Endothelial cell of umbilical vein (primary cell): ENCODE measurements at regions not wholly inside any gene's neighbourhood (a gene's known extent, or its start where the extent isn't known, plus 50 kb on each side); places are given as distances from the start of the nearest gene placed in this dataset.

Experiments
- BruUV-seq: library from RNA; stranded (reverse); fragments of 400-500 nt; replicated peaks from 2 replicates; lab custom pipeline; 2021; lab: Mats Ljungman, UMichigan
- CTCF ChIA-PET: fragments of 300-600, 350-600 bp; sonication (Branson Sonifier 250); formaldehyde crosslinking; loops from one replicate; lab custom pipeline; 2021; ENCODE audit warnings: antibody characterized with exemption, inconsistent platforms; lab: Charles Lee
- POLR2A ChIA-PET: fragments of 300-600, 350-600 bp; sonication (Branson Sonifier 250); formaldehyde crosslinking; loops from one replicate; lab custom pipeline; 2021; ENCODE audit warnings: antibody characterized with exemption, inconsistent platforms; lab: Charles Lee
- DNase-seq: peaks from one replicate; pipeline ENCODE4 v3.0.0-alpha.2; 2011; ENCODE audit warnings: low read depth, low spot score
- FAIRE-seq: peaks from 2 replicates; lab custom pipeline; 2011; peaks lifted over from hg19 to GRCh38; lab: Jason Lieb, UNC
- H2AFZ ChIP-seq: 2 replicates; pipeline ENCODE4 v1.6.0; 2012; ENCODE audit warnings: low read depth, low read length, control low read depth, inconsistent platforms
- H3K27ac ChIP-seq: 2 replicates; pipeline ENCODE4 v1.5.1; 2011; ENCODE audit warnings: low read depth, mild to moderate bottlenecking, control low read depth, low read length, moderate library complexity; ENCODE audit not compliant: insufficient read depth
- H3K27me3 ChIP-seq, 2 experiments: 2 replicates each; pipeline versions ENCODE4 v1.6.0 to v1.6.1; 2011; ENCODE audit warnings: low read length in 2 of 2, mixed read lengths in 1 of 2; ENCODE audit not compliant: control insufficient read depth in 2 of 2, insufficient read depth in 2 of 2
- H3K36me3 ChIP-seq, 2 experiments: 2 replicates in 1 of 2; 3 replicates in 1 of 2; pipeline ENCODE4 v1.5.1; 2011; ENCODE audit warnings: low read length in 2 of 2, mild to moderate bottlenecking in 1 of 2, moderate library complexity in 1 of 2; ENCODE audit not compliant: control insufficient read depth in 2 of 2, insufficient read depth in 2 of 2; ENCODE audit errors: extremely low read depth in 1 of 2
- H3K4me1 ChIP-seq: 3 replicates; pipeline ENCODE4 v1.5.1; 2011; ENCODE audit warnings: mild to moderate bottlenecking, low read length; ENCODE audit not compliant: control insufficient read depth, insufficient read depth; ENCODE audit errors: extremely low read depth
- H3K4me2 ChIP-seq: 2 replicates; pipeline ENCODE4 v1.6.1; 2011; ENCODE audit warnings: low read length, control low read depth, mixed read lengths; ENCODE audit not compliant: insufficient read depth
- H3K4me3 ChIP-seq, 3 experiments: fragments of 200-600 bp in 1 of 3; sonication (generic), shearing (Covaris generic) in 1 of 3; replicated peaks in 1 of 3; 2 replicates each; pipeline ENCODE4 v1.5.1; 2011 to 2016; ENCODE audit warnings: control low read depth in 3 of 3, low read length in 3 of 3, mild to moderate bottlenecking in 2 of 3, inconsistent platforms in 1 of 3, low read depth in 1 of 3, moderate library complexity in 1 of 3; ENCODE audit not compliant: insufficient read depth in 1 of 3
- H3K79me2 ChIP-seq: 2 replicates; pipeline ENCODE4 v1.6.0; 2012; ENCODE audit warnings: low read length, inconsistent platforms; ENCODE audit not compliant: control insufficient read depth, insufficient read depth
- H3K9ac ChIP-seq: replicated peaks from 2 replicates; pipeline ENCODE3; 2011; ENCODE audit warnings: low read length, control low read depth; ENCODE audit not compliant: insufficient read depth; ENCODE audit errors: extremely low read depth
- H3K9me1 ChIP-seq: replicated peaks from 3 replicates; pipeline ENCODE4 v1.6.0; 2011; ENCODE audit warnings: mild to moderate bottlenecking, low read length; ENCODE audit not compliant: control insufficient read depth, insufficient read depth; ENCODE audit errors: extremely low read depth
- H3K9me3 ChIP-seq: replicated peaks from 2 replicates; pipeline ENCODE4 v1.5.1; 2012; ENCODE audit warnings: low read length, inconsistent platforms; ENCODE audit not compliant: control insufficient read depth, insufficient read depth
- H4K20me1 ChIP-seq: replicated peaks from 2 replicates; pipeline ENCODE3; 2011; ENCODE audit warnings: mild to moderate bottlenecking, low read length; ENCODE audit not compliant: control insufficient read depth, insufficient read depth; ENCODE audit errors: extremely low read depth
- CTCF ChIP-seq, 2 donors: IDR thresholded peaks; 1 replicate in 1 of 2; 2 replicates in 1 of 2; pipeline ENCODE4 v1.5.1; 2011; ENCODE audit warnings: low read length in 2 of 2, mild to moderate bottlenecking in 2 of 2, moderate library complexity in 2 of 2, control low read depth in 1 of 2, inconsistent platforms in 1 of 2, low read depth in 1 of 2; ENCODE audit not compliant: insufficient read depth in 1 of 2; ENCODE audit errors: extremely low read depth in 1 of 2
- EZH2 ChIP-seq: IDR thresholded peaks from 2 replicates; pipeline ENCODE4 v1.6.1; 2012; ENCODE audit warnings: borderline replicate concordance, low read depth, mild to moderate bottlenecking, moderate library complexity, low read length, inconsistent platforms; ENCODE audit not compliant: severe bottlenecking
- FOS ChIP-seq: IDR thresholded peaks from 2 replicates; pipeline ENCODE4 v1.6.1; 2011; ENCODE audit warnings: mild to moderate bottlenecking, low read length, moderate library complexity, borderline replicate concordance; ENCODE audit not compliant: insufficient read depth
- GATA2 ChIP-seq: IDR thresholded peaks from 2 replicates; pipeline ENCODE4 v1.7.0; 2011; ENCODE audit warnings: low read depth, mild to moderate bottlenecking, moderate library complexity, mixed read lengths, low read length; ENCODE audit not compliant: insufficient read length, insufficient read depth
- JUN ChIP-seq: IDR thresholded peaks from 2 replicates; pipeline ENCODE4 v1.6.1; 2011; ENCODE audit warnings: borderline replicate concordance, low read depth; ENCODE audit not compliant: insufficient read length, insufficient read depth
- MAX ChIP-seq: IDR thresholded peaks from 2 replicates; pipeline ENCODE4 v1.6.1; 2011; ENCODE audit not compliant: insufficient read depth, insufficient read length
- MYC ChIP-seq: IDR thresholded peaks from one replicate; pipeline ENCODE4 v1.6.1; 2011; ENCODE audit warnings: mild to moderate bottlenecking, low read depth, low read length
- POLR2A ChIP-seq: IDR thresholded peaks from 2 replicates; pipeline ENCODE4 v1.6.1; 2012; ENCODE audit warnings: low read depth, mild to moderate bottlenecking, control low read depth, low read length
- POLR2AphosphoS5 ChIP-seq: IDR thresholded peaks from 2 replicates; pipeline ENCODE4 v1.6.1; 2012; ENCODE audit warnings: low read depth, mild to moderate bottlenecking, control low read depth, low read length, moderate library complexity; ENCODE audit not compliant: insufficient read depth
- dilution Hi-C: fragments of 300-500 bp; cut with MboI; formaldehyde crosslinking; loops from one replicate; pipeline ENCODE4 v1.15.0; 2019; ENCODE audit warnings: low sequenced_read_pairs; ENCODE audit not compliant: extremely low pct_ligation_motif_present
- intact Hi-C: fragments of 100-400 bp; cut with micrococcal nuclease; formaldehyde crosslinking; loops from one replicate; pipeline ENCODE4 v1.10.0; 2022

GRCh38 chr6:121660277-121660676, 224.8 kb downstream of the GJA1 start:
- no peaks in the 10 kb centered on the region for H3K27me3 ChIP-seq
- intact Hi-C loops: no loop called here
- TF ChIP-seq MAX: no peak
- no peak for TF ChIP-seq POLR2AphosphoS5
- no peak for TF ChIP-seq MYC
- no peak for TF ChIP-seq EZH2
- TF ChIP-seq CTCF (IDR thresholded peaks at IDR 0.05; ENCODE audit: extremely low read depth in 1 of 2, insufficient read depth in 1 of 2, low read depth in 1 of 2, low read length in 2 of 2): no peak
- no peak for TF ChIP-seq GATA2
- no peak for TF ChIP-seq POLR2A
- TF ChIP-seq JUN: no peak
- TF ChIP-seq FOS: no peak
- no TSS peak for BruUV-seq
- POLR2A ChIA-PET: no interaction called here
- H2AFZ ChIP-seq: no peak overlapping the region
- H3K9me3 ChIP-seq: no peaks in the 10 kb centered on the region
- CTCF ChIA-PET: no interaction called here
- dilution Hi-C loops: loop anchor here (10.0 kb wide), 1 partner anchor 225 kb away; the partner anchor contains the start of gene GJA1
- no peak overlapping the region for H3K4me3 ChIP-seq
- H3K4me1 ChIP-seq: peaks cover 23% of the 10 kb centered on the region
- no peak for FAIRE-seq
- H4K20me1 ChIP-seq: no peaks in the 10 kb centered on the region
- no peaks in the 10 kb centered on the region for H3K79me2 ChIP-seq
- H3K9me1 ChIP-seq: no peaks in the 10 kb centered on the region
- H3K36me3 ChIP-seq: no peaks in the 10 kb centered on the region
- no peak overlapping the region for H3K27ac ChIP-seq
- H3K4me2 ChIP-seq: no peak overlapping the region
- no peak for DNase-seq
- H3K9ac ChIP-seq: no peak overlapping the region
